K562 (cell line): ENCODE measurements at regions not wholly inside any gene's neighbourhood (a gene's known extent, or its start where the extent isn't known, plus 50 kb on each side); places are given as distances from the start of the nearest gene placed in this dataset.

Source experiments
- ATAC-seq: fragments of 200-7000 bp; cut with Tn5 transposase; 3 replicates; pipeline ENCODE4 v1.9.1; 2020; ENCODE audit warnings: moderate library complexity
- BruUV-seq: library from RNA; stranded (reverse); fragments of 400-500 nt; replicated peaks from 2 replicates; lab custom pipeline; 2021; lab: Mats Ljungman, UMichigan
- CTCF ChIA-PET: fragments of 300-600 bp; formaldehyde crosslinking; extraction: SDS; loops from one replicate; lab custom pipeline; 2021; ENCODE audit warnings: low intra/inter-chr PET ratio; lab: Yijun Ruan, JAX
- POLR2A ChIA-PET: fragments of 300-600, 350-650 bp; sonication (Branson Sonifier 250); formaldehyde crosslinking; extraction: SDS; loops from one replicate; lab custom pipeline; 2021; ENCODE audit warnings: antibody characterized with exemption, inconsistent platforms; lab: Yijun Ruan, JAX
- DNase-seq, 4 experiments: peaks; one replicate each; pipeline versions ENCODE4 v3.0.0 to v3.0.0-alpha.2; 2011 to 2018; ENCODE audit warnings: low spot score in 3 of 4, mixed read lengths in 3 of 4; ENCODE audit errors: extremely low read depth in 1 of 4
- FAIRE-seq: peaks from 2 replicates; lab custom pipeline; 2011; peaks lifted over from hg19 to GRCh38; lab: Jason Lieb, UNC
- H2AFZ ChIP-seq: 2 replicates; pipeline ENCODE4 v1.6.0; 2011; ENCODE audit warnings: low read depth, low read length, control low read depth, inconsistent platforms
- H3K27ac ChIP-seq: fragments of 200-600 bp; 3 replicates; pipeline ENCODE4 v1.8.0; 2011; ENCODE audit warnings: low read depth, mild to moderate bottlenecking, control low read depth, inconsistent platforms, low read length, moderate library complexity, mixed read lengths; ENCODE audit errors: extremely low read depth
- H3K27me3 ChIP-seq, 2 experiments: fragments of 300-600 bp in 1 of 2; 2 replicates in 1 of 2; 3 replicates in 1 of 2; pipeline versions ENCODE4 v1.6.0 to v1.8.0; 2011; ENCODE audit warnings: inconsistent platforms in 2 of 2, low read length in 2 of 2, mild to moderate bottlenecking in 1 of 2, mixed read lengths in 1 of 2, moderate library complexity in 1 of 2; ENCODE audit not compliant: control insufficient read depth in 2 of 2, insufficient read depth in 2 of 2
- H3K36me3 ChIP-seq: fragments of 300-600 bp; 3 replicates; pipeline ENCODE4 v1.8.0; 2011; ENCODE audit warnings: mild to moderate bottlenecking, low read length, inconsistent platforms; ENCODE audit not compliant: control insufficient read depth, insufficient read depth
- H3K4me1 ChIP-seq, 2 experiments: fragments of 200-600 bp in 1 of 2; replicated peaks in 1 of 2; 2 replicates in 1 of 2; 3 replicates in 1 of 2; pipeline versions ENCODE4 v1.5.1 to v1.8.0; 2011; ENCODE audit warnings: inconsistent platforms in 2 of 2, low read length in 2 of 2, mild to moderate bottlenecking in 1 of 2, mixed read lengths in 1 of 2, moderate library complexity in 1 of 2; ENCODE audit not compliant: control insufficient read depth in 2 of 2, insufficient read depth in 2 of 2
- H3K4me2 ChIP-seq: 2 replicates; pipeline ENCODE4 v1.6.1; 2011; ENCODE audit warnings: low read length, control low read depth, inconsistent platforms, mixed read lengths; ENCODE audit not compliant: insufficient read depth
- H3K4me3 ChIP-seq: fragments of 200-600 bp; sonication (generic), shearing (Covaris generic); 2 replicates; pipeline ENCODE4 v1.5.1; 2016; ENCODE audit warnings: control low read depth, inconsistent platforms
- H3K79me2 ChIP-seq: fragments of 200-600 bp; 3 replicates; pipeline ENCODE4 v1.8.0; 2011; ENCODE audit warnings: low read length, inconsistent platforms; ENCODE audit not compliant: control insufficient read depth, insufficient read depth
- H3K9ac ChIP-seq, 2 experiments: 2 replicates each; pipeline versions ENCODE4 v1.6.0 to v1.6.1; 2011; ENCODE audit warnings: low read depth in 2 of 2, low read length in 2 of 2, control low read depth in 1 of 2, inconsistent platforms in 1 of 2, mild to moderate bottlenecking in 1 of 2, mixed read lengths in 1 of 2; ENCODE audit not compliant: insufficient read depth in 1 of 2
- H3K9me1 ChIP-seq: one replicate; pipeline ENCODE4 v1.6.0; 2011; ENCODE audit warnings: inconsistent platforms, mild to moderate bottlenecking, low read length, moderate library complexity; ENCODE audit not compliant: control insufficient read depth, insufficient read depth
- H3K9me3 ChIP-seq: replicated peaks from 2 replicates; pipeline ENCODE4 v1.5.1; 2011; ENCODE audit warnings: low read depth, low read length, inconsistent platforms; ENCODE audit not compliant: control insufficient read depth, insufficient read depth
- H4K20me1 ChIP-seq: replicated peaks from 2 replicates; pipeline ENCODE4 v1.6.1; 2011; ENCODE audit warnings: low read length, inconsistent platforms, mixed read lengths; ENCODE audit not compliant: control insufficient read depth, insufficient read depth
- BHLHE40 ChIP-seq: IDR thresholded peaks from 2 replicates; pipeline ENCODE4 v1.6.1; 2011; ENCODE audit warnings: low read length, improper control_type of control experiment
- CBX2 ChIP-seq: fragments of 200-600 bp; sonication (generic); IDR thresholded peaks from one replicate; pipeline ENCODE4 v1.6.1; 2012; ENCODE audit warnings: mild to moderate bottlenecking, low read length, inconsistent platforms; ENCODE audit not compliant: insufficient read depth, poor library complexity, severe bottlenecking
- DDX20 ChIP-seq: fragments of 450-650 bp; IDR thresholded peaks from 2 replicates; pipeline ENCODE4 v1.6.1; 2016; ENCODE audit warnings: missing genetic modification characterization, low read depth, mild to moderate bottlenecking, missing compliant biosample characterization, moderate library complexity
- E2F4 ChIP-seq: sonication (generic); formaldehyde crosslinking; IDR thresholded peaks from 2 replicates; pipeline ENCODE4 v1.8.0; 2022; ENCODE audit warnings: mild to moderate bottlenecking, low read depth, missing genetic modification reagents
- FOXO4 ChIP-seq: fragments of 450-650 bp; formaldehyde crosslinking; IDR thresholded peaks from 2 replicates; pipeline ENCODE4 v1.4.0; 2020; ENCODE audit warnings: mild to moderate bottlenecking, moderate library complexity
- KAT8 ChIP-seq: fragments of 450-650 bp; IDR thresholded peaks from 2 replicates; pipeline ENCODE4 v1.6.1; 2016; ENCODE audit warnings: low read depth, mild to moderate bottlenecking
- RHOXF2B ChIP-seq: fragments of 250-450 bp; sonication (Bioruptor Pico); conservative IDR thresholded peaks from 2 replicates; pipeline ENCODE4 v1.5.1; 2021
- RNF2 ChIP-seq: sonication (generic); IDR thresholded peaks from 2 replicates; pipeline ENCODE4 v1.6.1; 2016
- SIN3A ChIP-seq, 2 experiments: fragments of 150-350 bp in 1 of 2; IDR thresholded peaks; 2 replicates each; pipeline ENCODE4 v1.6.1; 2011 to 2016; ENCODE audit warnings: borderline replicate concordance in 2 of 2, low read depth in 2 of 2, low read length in 2 of 2, mild to moderate bottlenecking in 2 of 2, moderate library complexity in 2 of 2; ENCODE audit not compliant: control insufficient read depth in 1 of 2
- TAF9B ChIP-seq: fragments of 450-650 bp; IDR thresholded peaks from 2 replicates; pipeline ENCODE4 v1.6.1; 2018; ENCODE audit warnings: mild to moderate bottlenecking; ENCODE audit not compliant: partially characterized antibody
- XRCC5 ChIP-seq: fragments of 200-400 bp; formaldehyde crosslinking; IDR thresholded peaks from 2 replicates; pipeline ENCODE4 v1.6.1; 2017; ENCODE audit warnings: low read depth, mild to moderate bottlenecking, low read length
- ZNF140 ChIP-seq: fragments of 250-450 bp; sonication (Bioruptor Pico); IDR thresholded peaks from 2 replicates; pipeline ENCODE4 v1.8.0; 2021; ENCODE audit warnings: moderate library complexity, mild to moderate bottlenecking, inconsistent platforms
- ZNF165 ChIP-seq: fragments of 250-450 bp; sonication (Bioruptor Pico); IDR thresholded peaks from 2 replicates; pipeline ENCODE4 v1.4.0; 2020; ENCODE audit warnings: borderline replicate concordance
- ZNF696 ChIP-seq: fragments of 250-450 bp; sonication (Bioruptor Pico); conservative IDR thresholded peaks from 2 replicates; pipeline ENCODE4 v1.4.0; 2020; ENCODE audit warnings: mild to moderate bottlenecking, moderate library complexity
- ZNF699 ChIP-seq: fragments of 250-450 bp; sonication (Bioruptor Pico); IDR thresholded peaks from 2 replicates; pipeline ENCODE4 v1.8.0; 2021; ENCODE audit warnings: mild to moderate bottlenecking, moderate library complexity; ENCODE audit not compliant: insufficient replicate concordance
- ZNF764 ChIP-seq: fragments of 250-450 bp; sonication (Bioruptor Pico); IDR thresholded peaks from 2 replicates; pipeline ENCODE4 v1.4.0; 2020; ENCODE audit warnings: low read depth, mild to moderate bottlenecking, moderate library complexity
- WGBS: fragments of 100-300 bp; shearing (Covaris generic); methylation state at CpG from one replicate; pipeline ENCODE4 v1.1.6; 2016; ENCODE audit warnings: low coverage, mixed read lengths; ENCODE audit not compliant: insufficient coverage; ENCODE audit errors: missing lambda C conversion rate; 5-methylcytosine and 5-hydroxymethylcytosine counted together
- in situ Hi-C: fragments of 300-500 bp; cut with MboI; formaldehyde crosslinking; loops from 4 replicates; pipeline ENCODE4 v1.15.0; 2018; ENCODE audit warnings: inconsistent platforms, mixed read lengths
- intact Hi-C: fragments of 100-400 bp; cut with micrococcal nuclease; formaldehyde crosslinking; loops from 2 replicates; pipeline ENCODE4 v1.14.2; 2022

- POLR2A ChIA-PET: no interaction called here
- H3K79me2 ChIP-seq: no peaks in the 10 kb centered on the region
- H3K9me1 ChIP-seq: no peaks in the 10 kb centered on the region
- in situ Hi-C loops: no loop called here
- no peaks in the 10 kb centered on the region for H3K27me3 ChIP-seq
- H3K9ac ChIP-seq: no peak overlapping the region
- FAIRE-seq (no peak), ATAC-seq (no peak), DNase-seq (no peak)
- no peaks in the 10 kb centered on the region for H3K36me3 ChIP-seq
- H3K4me2 ChIP-seq: no peak overlapping the region
- 0% methylated on average over 3 of the region's 3 CpGs for WGBS
- H4K20me1 ChIP-seq: no peaks in the 10 kb centered on the region
- no TSS peak for BruUV-seq
- intact Hi-C loops: no loop called here
- H3K27ac ChIP-seq: no peak overlapping the region
- no peak for TF ChIP-seq SIN3A (IDR thresholded peaks at IDR 0.05; ENCODE audit: borderline replicate concordance in 2 of 2, control insufficient read depth in 1 of 2, low read depth in 2 of 2, low read length in 2 of 2)
- no peak for TF ChIP-seq XRCC5
- TF ChIP-seq DDX20 (tag): no peak
- no peak for TF ChIP-seq ZNF699 (CRISPR knock-in tag)
- TF ChIP-seq RHOXF2B (CRISPR knock-in tag): no peak
- no peak for TF ChIP-seq ZNF764 (CRISPR knock-in tag)
- no peak for TF ChIP-seq ZNF140 (CRISPR knock-in tag)
- no peak overlapping the region for H2AFZ ChIP-seq
- no peak overlapping the region for H3K4me3 ChIP-seq
- no peaks in the 10 kb centered on the region for H3K4me1 ChIP-seq
- H3K9me3 ChIP-seq: no peaks in the 10 kb centered on the region
- CTCF ChIA-PET: no interaction called here
Observed at GRCh38 chr10:111936143-111936542, 247.4 kb downstream of the GPAM start.

GRCh38 chr10:111944331-111944730 lies 239.2 kb downstream of the GPAM start:
- Histone ChIP-seq H3K27ac (no peak overlapping the region), H3K4me1 (no peaks in the 10 kb centered on the region), H3K4me3 (no peak overlapping the region), H3K9me3 (no peaks in the 10 kb centered on the region), H3K27me3 (no peaks in the 10 kb centered on the region), H3K9me1 (no peaks in the 10 kb centered on the region), H3K4me2 (no peak overlapping the region), H3K79me2 (no peaks in the 10 kb centered on the region), H2AFZ (no peak overlapping the region), H3K9ac (no peak overlapping the region), H4K20me1 (no peaks in the 10 kb centered on the region), H3K36me3 (no peaks in the 10 kb centered on the region)
- BruUV-seq: no TSS peak
- CTCF ChIA-PET: no interaction called here
- DNase-seq: no peak
- in situ Hi-C loops: no loop called here
- no peak for FAIRE-seq
- POLR2A ChIA-PET: no interaction called here
- intact Hi-C loops: no loop called here
- ATAC-seq: no peak
- WGBS: 0% methylated on average over 3 of the region's 6 CpGs
- no peak for TF ChIP-seq E2F4
- no peak for TF ChIP-seq FOXO4
- TF ChIP-seq BHLHE40: no peak
- no peak for TF ChIP-seq ZNF696 (CRISPR knock-in tag)
- no peak for TF ChIP-seq RHOXF2B (CRISPR knock-in tag)
- no peak for TF ChIP-seq ZNF165
- TF ChIP-seq TAF9B: no peak
- TF ChIP-seq KAT8: no peak
- TF ChIP-seq RNF2: no peak
- no peak for TF ChIP-seq CBX2
